ENCODE measurements at regions not wholly inside any gene's neighbourhood (a gene's known extent, or its start where the extent isn't known, plus 50 kb on each side); places are given as distances from the start of the nearest gene placed in this dataset.

- TF ChIP-seq, protein P1, sequence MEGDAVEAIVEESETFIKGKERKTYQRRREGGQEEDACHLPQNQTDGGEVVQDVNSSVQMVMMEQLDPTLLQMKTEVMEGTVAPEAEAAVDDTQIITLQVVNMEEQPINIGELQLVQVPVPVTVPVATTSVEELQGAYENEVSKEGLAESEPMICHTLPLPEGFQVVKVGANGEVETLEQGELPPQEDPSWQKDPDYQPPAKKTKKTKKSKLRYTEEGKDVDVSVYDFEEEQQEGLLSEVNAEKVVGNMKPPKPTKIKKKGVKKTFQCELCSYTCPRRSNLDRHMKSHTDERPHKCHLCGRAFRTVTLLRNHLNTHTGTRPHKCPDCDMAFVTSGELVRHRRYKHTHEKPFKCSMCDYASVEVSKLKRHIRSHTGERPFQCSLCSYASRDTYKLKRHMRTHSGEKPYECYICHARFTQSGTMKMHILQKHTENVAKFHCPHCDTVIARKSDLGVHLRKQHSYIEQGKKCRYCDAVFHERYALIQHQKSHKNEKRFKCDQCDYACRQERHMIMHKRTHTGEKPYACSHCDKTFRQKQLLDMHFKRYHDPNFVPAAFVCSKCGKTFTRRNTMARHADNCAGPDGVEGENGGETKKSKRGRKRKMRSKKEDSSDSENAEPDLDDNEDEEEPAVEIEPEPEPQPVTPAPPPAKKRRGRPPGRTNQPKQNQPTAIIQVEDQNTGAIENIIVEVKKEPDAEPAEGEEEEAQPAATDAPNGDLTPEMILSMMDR (IDR thresholded peaks at IDR 0.05) = no peak
- TF ChIP-seq POLR2A (IDR thresholded peaks at IDR 0.05) = no peak
Observed at GRCh38 chr5:77877516-77878355, 101.6 kb upstream of the TBCA start.

All from heart left ventricle (tissue), 13 donors.